AG09319 (cell line): ENCODE measurements at regions not wholly inside any gene's neighbourhood (a gene's known extent, or its start where the extent isn't known, plus 50 kb on each side); places are given as distances from the start of the nearest gene placed in this dataset.

Source experiments
- DNase-seq: peaks from one replicate; pipeline ENCODE4 v3.0.0-alpha.2; 2010; ENCODE audit warnings: low read depth; ENCODE audit errors: extremely low read depth
- TF ChIP-seq, protein P1 (sequence below): IDR thresholded peaks from 2 replicates; pipeline ENCODE4 v1.5.1; 2011; ENCODE audit warnings: low read depth, mild to moderate bottlenecking, inconsistent platforms, low read length, moderate library complexity

DNA sequence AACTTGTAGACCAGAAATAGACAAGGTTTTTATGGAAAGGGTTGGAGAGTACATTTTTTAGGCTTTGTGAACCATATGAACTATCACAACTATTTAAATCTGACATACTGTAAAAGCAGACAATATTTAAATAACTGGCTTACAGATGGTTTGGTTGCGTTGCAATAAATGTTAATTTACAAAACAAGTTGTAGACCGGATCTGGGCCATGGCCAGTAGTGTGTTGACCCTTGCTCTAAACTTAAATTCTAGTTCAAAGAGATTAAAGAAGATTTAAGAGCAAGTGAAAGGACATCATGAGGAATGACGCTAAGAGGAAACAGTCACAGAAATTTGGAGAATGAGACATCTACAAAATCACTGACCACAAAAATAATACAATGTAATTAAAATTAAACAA lies 652.7 kb downstream of the DCDC2C start:
- TF ChIP-seq, protein P1, sequence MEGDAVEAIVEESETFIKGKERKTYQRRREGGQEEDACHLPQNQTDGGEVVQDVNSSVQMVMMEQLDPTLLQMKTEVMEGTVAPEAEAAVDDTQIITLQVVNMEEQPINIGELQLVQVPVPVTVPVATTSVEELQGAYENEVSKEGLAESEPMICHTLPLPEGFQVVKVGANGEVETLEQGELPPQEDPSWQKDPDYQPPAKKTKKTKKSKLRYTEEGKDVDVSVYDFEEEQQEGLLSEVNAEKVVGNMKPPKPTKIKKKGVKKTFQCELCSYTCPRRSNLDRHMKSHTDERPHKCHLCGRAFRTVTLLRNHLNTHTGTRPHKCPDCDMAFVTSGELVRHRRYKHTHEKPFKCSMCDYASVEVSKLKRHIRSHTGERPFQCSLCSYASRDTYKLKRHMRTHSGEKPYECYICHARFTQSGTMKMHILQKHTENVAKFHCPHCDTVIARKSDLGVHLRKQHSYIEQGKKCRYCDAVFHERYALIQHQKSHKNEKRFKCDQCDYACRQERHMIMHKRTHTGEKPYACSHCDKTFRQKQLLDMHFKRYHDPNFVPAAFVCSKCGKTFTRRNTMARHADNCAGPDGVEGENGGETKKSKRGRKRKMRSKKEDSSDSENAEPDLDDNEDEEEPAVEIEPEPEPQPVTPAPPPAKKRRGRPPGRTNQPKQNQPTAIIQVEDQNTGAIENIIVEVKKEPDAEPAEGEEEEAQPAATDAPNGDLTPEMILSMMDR, result no peak
- DNase-seq, result no peak

DNA sequence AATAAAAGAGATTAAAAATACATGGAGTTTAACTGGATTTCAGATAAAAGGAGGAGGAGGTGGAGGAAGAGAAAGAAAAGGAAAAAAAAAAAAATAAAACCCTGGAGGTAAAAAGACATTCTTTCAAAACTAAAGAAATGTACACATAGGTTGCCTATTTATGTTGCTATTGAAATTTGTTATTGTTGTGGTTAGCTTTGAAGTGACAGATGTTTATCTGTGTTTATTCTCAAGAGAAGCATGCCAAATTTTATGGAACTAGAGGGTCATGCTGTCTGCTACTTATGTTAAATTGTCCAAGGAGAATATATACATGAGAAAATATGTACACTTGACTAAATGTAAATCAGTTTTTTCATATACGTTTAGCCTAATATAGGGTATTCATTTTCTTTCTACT lies 653.2 kb downstream of the DCDC2C start:
- no peak for DNase-seq
- TF ChIP-seq, protein P1, result no peak

DNA sequence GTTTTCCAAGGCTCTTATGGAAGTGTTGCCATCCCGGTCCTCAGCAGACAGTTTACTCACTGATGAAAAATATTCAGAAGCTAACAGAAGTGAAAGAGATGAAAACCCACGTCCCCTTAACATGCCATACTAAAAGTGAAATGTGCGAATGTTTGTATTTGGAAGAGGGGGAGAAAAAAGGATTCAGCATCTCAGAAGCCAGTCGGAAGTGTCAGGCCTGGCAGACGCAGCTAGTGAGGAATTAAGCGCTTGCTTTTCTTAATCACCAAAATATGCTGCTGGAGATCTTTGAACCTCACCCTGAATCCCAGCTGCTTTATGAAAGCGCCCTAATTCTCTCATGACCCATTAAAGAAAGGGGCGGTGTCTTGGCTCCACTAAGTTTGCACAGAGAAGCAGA lies 653.7 kb downstream of the DCDC2C start:
- DNase-seq, result no peak
- TF ChIP-seq, protein P1, result no peak

DNA sequence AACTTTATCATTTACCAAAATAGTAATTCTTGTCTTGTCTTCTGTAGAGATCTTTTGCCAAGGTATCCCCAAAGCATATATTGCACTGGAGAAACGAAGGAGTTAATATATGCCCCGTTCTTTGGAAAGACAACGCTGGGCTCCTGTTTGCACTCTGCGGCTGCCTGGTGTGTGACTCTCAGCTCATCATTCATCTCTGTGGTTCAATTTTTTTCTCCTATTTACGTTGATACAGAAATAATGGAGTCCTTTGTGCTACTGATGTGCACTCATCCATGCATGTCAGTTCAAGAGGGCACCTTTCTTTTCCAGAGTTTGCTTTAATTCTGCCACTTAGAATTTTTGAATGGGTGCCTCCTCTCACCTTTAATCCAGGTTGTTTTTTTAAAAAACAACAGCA lies 655.5 kb downstream of the DCDC2C start:
- DNase-seq, result no peak
- TF ChIP-seq, protein P1, result no peak

DNA sequence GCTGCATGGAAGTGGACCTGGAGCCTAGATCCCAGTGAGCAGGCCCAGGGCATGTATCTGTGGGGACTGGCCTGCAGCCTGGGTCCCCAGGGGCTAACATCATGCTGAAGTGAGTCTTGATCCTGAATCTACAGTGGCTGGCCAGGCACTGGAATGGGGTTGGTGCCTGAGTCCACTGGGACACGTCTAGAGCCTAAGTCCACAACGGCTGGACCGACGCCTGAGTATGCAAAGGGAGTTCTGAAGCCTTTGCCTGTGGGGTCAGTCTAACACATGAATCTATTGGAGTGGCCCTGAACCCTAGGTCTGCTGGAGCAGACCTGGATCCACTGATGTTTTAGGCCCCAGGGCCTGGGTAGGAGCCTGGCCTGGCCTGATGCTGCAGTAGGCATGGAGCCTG lies 665.5 kb downstream of the DCDC2C start:
- no peak for DNase-seq
- TF ChIP-seq, protein P1, result no peak

DNA sequence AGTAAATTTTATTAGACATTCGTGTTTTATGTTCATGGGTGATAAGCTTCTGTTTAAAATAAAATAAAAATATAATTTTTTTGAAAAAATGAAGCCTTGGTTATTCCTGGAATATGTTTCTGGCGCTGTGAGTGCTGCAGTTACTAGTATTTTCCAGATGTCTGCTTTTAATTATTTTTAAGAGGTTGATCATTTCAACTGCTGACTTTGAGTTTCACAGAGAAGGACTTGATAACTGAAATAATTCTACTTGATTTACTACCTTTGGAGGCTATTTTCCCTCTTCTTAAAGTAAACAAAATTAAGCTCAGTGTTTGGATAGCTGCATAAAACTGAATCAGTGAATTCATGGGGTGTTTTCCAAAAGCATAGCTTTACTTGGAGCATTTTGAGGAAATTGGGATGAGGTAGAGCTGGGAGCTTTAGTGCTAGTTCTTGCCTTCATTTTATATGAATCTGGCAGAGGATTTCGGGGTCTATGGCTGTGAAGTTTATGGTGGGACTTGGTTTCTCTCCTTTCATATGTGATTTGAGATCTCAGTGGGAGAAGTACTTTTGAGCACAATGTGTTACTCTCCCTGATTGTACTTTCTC lies 666.5 kb downstream of the DCDC2C start:
- DNase-seq, result no peak
- TF ChIP-seq, protein P1, result no peak

DNA sequence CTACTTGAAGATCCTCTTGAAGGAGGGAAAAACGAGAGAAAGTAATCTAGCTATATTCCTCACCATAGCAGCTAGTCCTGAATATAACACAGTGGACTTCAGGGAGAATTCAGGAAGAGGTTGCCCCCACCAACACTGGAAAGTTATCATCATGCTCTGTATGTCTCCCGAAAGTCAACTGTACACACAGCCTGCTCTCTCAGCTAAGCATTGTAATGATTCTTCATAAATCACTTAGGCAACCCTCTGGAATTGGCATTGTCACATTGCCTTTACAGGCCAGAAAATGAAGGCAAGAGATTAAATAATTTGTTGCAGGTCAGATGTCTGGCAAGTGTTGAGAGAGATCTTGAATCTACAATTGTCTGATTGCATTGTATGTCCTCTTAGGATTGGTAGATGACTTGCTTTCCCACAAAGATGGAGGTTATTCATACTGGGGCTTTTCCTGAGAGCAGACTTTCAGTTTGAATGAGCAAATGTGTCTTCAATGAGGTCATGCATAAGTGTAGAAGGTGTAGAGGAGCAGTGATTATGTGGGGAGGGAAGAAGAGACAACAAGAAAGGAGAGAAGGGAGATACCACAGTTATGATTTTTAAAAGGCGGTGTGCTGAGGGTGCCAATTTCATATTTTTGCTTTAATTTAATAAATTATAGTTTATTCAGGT lies 667.2 kb downstream of the DCDC2C start:
- TF ChIP-seq, protein P1, result no peak
- DNase-seq, result no peak
